IMR-90 (cell line): ENCODE measurements at regions not wholly inside any gene's neighbourhood (a gene's known extent, or its start where the extent isn't known, plus 50 kb on each side); places are given as distances from the start of the nearest gene placed in this dataset.

ENCODE experiments used
- ATAC-seq: fragments of 200-7000 bp; cut with Tn5 transposase; 2 replicates; pipeline ENCODE4 v1.9.1; 2020; ENCODE audit warnings: low read depth, mild to moderate bottlenecking, moderate library complexity
- BruUV-seq: library from RNA; stranded (reverse); fragments of 400-500 nt; replicated peaks from 2 replicates; lab custom pipeline; 2021; lab: Mats Ljungman, UMichigan
- CTCF ChIA-PET: fragments of 300-600 bp; formaldehyde crosslinking; extraction: SDS; loops from one replicate; lab custom pipeline; 2021; ENCODE audit warnings: antibody characterized with exemption; lab: Yijun Ruan, JAX
- POLR2A ChIA-PET: fragments of 300-600 bp; sonication (Branson Sonifier 250); formaldehyde crosslinking; loops from one replicate; lab custom pipeline; 2022; ENCODE audit warnings: antibody characterized with exemption; ENCODE audit not compliant: unreplicated experiment; lab: Charles Lee
- DNase-seq: peaks from one replicate; pipeline ENCODE4 v3.0.0; 2013
- H2AFZ ChIP-seq: replicated peaks from 2 replicates; pipeline ENCODE3; 2013; ENCODE audit warnings: low read length, mild to moderate bottlenecking; ENCODE audit not compliant: poor library complexity
- H2AK5ac ChIP-seq: 2 replicates; pipeline ENCODE4 v1.6.1; 2013; ENCODE audit warnings: low read depth, low read length, inconsistent platforms
- H2AK9ac ChIP-seq: replicated peaks from 2 replicates; pipeline ENCODE3; 2013; ENCODE audit warnings: mild to moderate bottlenecking, low read depth, low read length, moderate library complexity; ENCODE audit not compliant: poor library complexity
- H2BK120ac ChIP-seq: 2 replicates; pipeline ENCODE4 v1.6.1; 2013; ENCODE audit warnings: low read depth, low read length, inconsistent platforms
- H2BK15ac ChIP-seq: 3 replicates; pipeline ENCODE4 v1.6.1; 2013; ENCODE audit warnings: low read depth, low read length, inconsistent platforms
- H2BK20ac ChIP-seq: 2 replicates; pipeline ENCODE4 v1.6.1; 2013; ENCODE audit warnings: low read depth, mild to moderate bottlenecking, inconsistent platforms, low read length, moderate library complexity
- H2BK5ac ChIP-seq: 2 replicates; pipeline ENCODE4 v1.6.1; 2013; ENCODE audit warnings: mild to moderate bottlenecking, low read depth, low read length, inconsistent platforms; ENCODE audit not compliant: poor library complexity, severe bottlenecking
- H3K14ac ChIP-seq: replicated peaks from 2 replicates; pipeline ENCODE4 v1.6.1; 2013; ENCODE audit warnings: low read depth, low read length, inconsistent platforms
- H3K18ac ChIP-seq: 2 replicates; pipeline ENCODE4 v1.6.1; 2013; ENCODE audit warnings: low read depth, low read length, control low read depth
- H3K23ac ChIP-seq: 2 replicates; pipeline ENCODE4 v1.6.1; 2013; ENCODE audit warnings: low read depth, low read length, inconsistent platforms
- H3K27ac ChIP-seq: 2 replicates; pipeline ENCODE4 v1.5.1; 2013; ENCODE audit warnings: mild to moderate bottlenecking, control low read depth, low read length; ENCODE audit not compliant: insufficient read depth
- H3K27me3 ChIP-seq: 2 replicates; pipeline ENCODE4 v1.6.1; 2013; ENCODE audit warnings: low read length; ENCODE audit not compliant: control insufficient read depth, insufficient read depth
- H3K36me3 ChIP-seq: 2 replicates; pipeline ENCODE4 v1.6.1; 2013; ENCODE audit warnings: low read length, mixed read lengths; ENCODE audit not compliant: control insufficient read depth, insufficient read depth
- H3K4ac ChIP-seq: 2 replicates; pipeline ENCODE4 v1.6.1; 2013; ENCODE audit warnings: low read depth, low read length, inconsistent platforms
- H3K4me1 ChIP-seq: 2 replicates; pipeline ENCODE4 v1.6.1; 2013; ENCODE audit warnings: low read length, mixed read lengths; ENCODE audit not compliant: control insufficient read depth, insufficient read depth
- H3K4me2 ChIP-seq: 2 replicates; pipeline ENCODE4 v1.6.1; 2013; ENCODE audit warnings: low read depth, mild to moderate bottlenecking, control low read depth, low read length, moderate library complexity
- H3K4me3 ChIP-seq: 2 replicates; pipeline ENCODE4 v1.5.1; 2013; ENCODE audit warnings: low read depth, mild to moderate bottlenecking, control low read depth, low read length, moderate library complexity; ENCODE audit not compliant: insufficient read depth
- H3K56ac ChIP-seq: 2 replicates; pipeline ENCODE4 v1.6.1; 2013; ENCODE audit warnings: low read length, inconsistent platforms; ENCODE audit not compliant: insufficient read depth; ENCODE audit errors: extremely low read depth
- H3K79me1 ChIP-seq, 2 experiments: 2 replicates each; pipeline ENCODE4 v1.6.1; 2013; ENCODE audit warnings: low read length in 2 of 2, inconsistent platforms in 1 of 2, low read depth in 1 of 2
- H3K9ac ChIP-seq: 2 replicates; pipeline ENCODE4 v1.6.1; 2013; ENCODE audit warnings: low read depth, low read length, control low read depth
- H3K9me1 ChIP-seq: 2 replicates; pipeline ENCODE4 v1.6.1; 2013; ENCODE audit warnings: low read length, inconsistent platforms; ENCODE audit not compliant: insufficient read depth
- H3K9me3 ChIP-seq: 2 replicates; pipeline ENCODE4 v1.6.1; 2013; ENCODE audit warnings: low read length; ENCODE audit not compliant: control insufficient read depth, insufficient read depth
- H4K20me1 ChIP-seq: 2 replicates; pipeline ENCODE4 v1.6.1; 2013; ENCODE audit warnings: low read length, inconsistent platforms; ENCODE audit not compliant: insufficient read depth
- H4K5ac ChIP-seq: 2 replicates; pipeline ENCODE4 v1.6.1; 2013; ENCODE audit warnings: mild to moderate bottlenecking, low read depth, low read length, control low read depth
- H4K8ac ChIP-seq, 2 experiments: 2 replicates each; pipeline ENCODE4 v1.6.1; 2013; ENCODE audit warnings: low read depth in 2 of 2, low read length in 2 of 2, control low read depth in 1 of 2, inconsistent platforms in 1 of 2
- H4K91ac ChIP-seq: 2 replicates; pipeline ENCODE4 v1.6.1; 2013; ENCODE audit warnings: low read depth, low read length, inconsistent platforms; ENCODE audit not compliant: insufficient read depth
- BHLHE40 ChIP-seq: fragments of 150-350 bp; IDR thresholded peaks from 2 replicates; pipeline ENCODE4 v1.6.1; 2016; ENCODE audit warnings: mild to moderate bottlenecking, low read depth, low read length
- CEBPB ChIP-seq: IDR thresholded peaks from 2 replicates; pipeline ENCODE4 v1.6.1; 2012; ENCODE audit warnings: low read depth, low read length, improper control_type of control experiment
- CHD1 ChIP-seq: IDR thresholded peaks from 2 replicates; pipeline ENCODE4 v1.6.1; 2012; ENCODE audit warnings: low read depth, low read length, improper control_type of control experiment
- CTCF ChIP-seq: conservative IDR thresholded peaks from 2 replicates; pipeline ENCODE4 v1.5.1; 2012; ENCODE audit warnings: mild to moderate bottlenecking, low read depth, low read length, improper control_type of control experiment
- ELK1 ChIP-seq: fragments of 150-350 bp; IDR thresholded peaks from 2 replicates; pipeline ENCODE4 v1.6.1; 2016; ENCODE audit warnings: low read depth, mild to moderate bottlenecking, low read length, moderate library complexity, borderline replicate concordance
- FOS ChIP-seq: fragments of 150-350 bp; IDR thresholded peaks from 2 replicates; pipeline ENCODE4 v1.6.1; 2016; ENCODE audit warnings: low read depth, low read length
- MAFK ChIP-seq: IDR thresholded peaks from 2 replicates; pipeline ENCODE4 v1.6.1; 2012; ENCODE audit warnings: low read depth, low read length, improper control_type of control experiment
- MAZ ChIP-seq: IDR thresholded peaks from 2 replicates; pipeline ENCODE4 v1.6.1; 2012; ENCODE audit warnings: low read depth, mild to moderate bottlenecking, low read length, improper control_type of control experiment, moderate library complexity, borderline replicate concordance
- MXI1 ChIP-seq: IDR thresholded peaks from 2 replicates; pipeline ENCODE4 v1.6.1; 2012; ENCODE audit warnings: low read depth, mild to moderate bottlenecking, low read length, moderate library complexity, borderline replicate concordance
- NFE2L2 ChIP-seq: fragments of 150-350 bp; IDR thresholded peaks from 2 replicates; pipeline ENCODE4 v1.6.1; 2016; ENCODE audit warnings: low read depth, mild to moderate bottlenecking, low read length
- POLR2A ChIP-seq: IDR thresholded peaks from 2 replicates; pipeline ENCODE4 v1.6.1; 2012; ENCODE audit warnings: mild to moderate bottlenecking, low read depth, low read length
- RAD21 ChIP-seq: IDR thresholded peaks from 2 replicates; pipeline ENCODE4 v1.6.1; 2012; ENCODE audit warnings: low read length, improper control_type of control experiment
- RCOR1 ChIP-seq: IDR thresholded peaks from 2 replicates; pipeline ENCODE4 v1.6.1; 2012; ENCODE audit warnings: mild to moderate bottlenecking, low read length, improper control_type of control experiment; ENCODE audit not compliant: insufficient replicate concordance
- RFX5 ChIP-seq: IDR thresholded peaks from 2 replicates; pipeline ENCODE4 v1.8.0; 2012; ENCODE audit warnings: low read depth, mild to moderate bottlenecking, low read length, moderate library complexity
- SMC3 ChIP-seq: fragments of 150-350 bp; IDR thresholded peaks from 2 replicates; pipeline ENCODE4 v1.6.1; 2016; ENCODE audit warnings: low read depth, mild to moderate bottlenecking, antibody characterized with exemption, low read length, moderate library complexity
- USF2 ChIP-seq: fragments of 150-350 bp; IDR thresholded peaks from 2 replicates; pipeline ENCODE4 v1.6.1; 2017; ENCODE audit warnings: mild to moderate bottlenecking, antibody characterized with exemption, low read length, low read depth
- WGBS, 2 experiments: methylation state at CpG; one replicate each; pipeline versions ENCODE4 v1.1.5 to v1.1.7; 2013; ENCODE audit warnings: missing lambda C conversion rate in 2 of 2; ENCODE audit not compliant: insufficient read length in 1 of 2; ENCODE audit errors: extremely low coverage in 2 of 2; 5-methylcytosine and 5-hydroxymethylcytosine counted together
- dilution Hi-C: fragments of 300-500 bp; cut with HindIII; formaldehyde crosslinking; loops from one replicate; pipeline ENCODE4 v1.14.3; 2018; ENCODE audit warnings: low sequenced_read_pairs; ENCODE audit not compliant: unreplicated experiment
- in situ Hi-C: fragments of 300-500 bp; cut with MboI; formaldehyde crosslinking; loops from 3 replicates; pipeline ENCODE4 v1.14.3; 2019; ENCODE audit warnings: low sequenced_read_pairs, inconsistent platforms, mixed read lengths
- intact Hi-C: fragments of 100-400 bp; cut with micrococcal nuclease; formaldehyde crosslinking; loops from 2 replicates; pipeline ENCODE4 v1.10.0; 2022

- Histone ChIP-seq H3K9me1 (no peaks in the 10 kb centered on the region), H2BK20ac (no peak overlapping the region), H2AK5ac (no peak overlapping the region), H2BK120ac (no peak overlapping the region), H3K18ac (no peak overlapping the region), H2BK15ac (no peak overlapping the region), H3K4me2 (no peak overlapping the region), H3K36me3 (no peaks in the 10 kb centered on the region), H4K20me1 (no peaks in the 10 kb centered on the region), H3K4ac (no peak overlapping the region), H2AFZ (no peak overlapping the region), H3K14ac (no peak overlapping the region), H3K79me1 (no peaks in the 10 kb centered on the region), H3K9ac (no peak overlapping the region), H3K27ac (no peak overlapping the region), H4K91ac (no peak overlapping the region), H3K56ac (no peak overlapping the region), H2AK9ac (no peak overlapping the region), H3K23ac (no peak overlapping the region), H3K4me1 (no peaks in the 10 kb centered on the region), H4K5ac (no peak overlapping the region), H3K9me3 (no peaks in the 10 kb centered on the region), H3K4me3 (no peak overlapping the region), H4K8ac (no peak overlapping the region), H3K27me3 (no peaks in the 10 kb centered on the region), H2BK5ac (no peak overlapping the region)
- TF ChIP-seq FOS (no peak), MAZ (no peak), SMC3 (no peak), POLR2A (no peak), MXI1 (no peak), USF2 (no peak), CEBPB (no peak), RFX5 (no peak), MAFK (no peak), RAD21 (no peak), CHD1 (no peak), ELK1 (no peak), CTCF (no peak), NFE2L2 (no peak; the same call in 1 of the 2 replicates), RCOR1 (no peak), BHLHE40 (no peak)
- WGBS, 2 experiments = no CpG with 5 or more reads among the region's 1 CpG
- DNase-seq = no peak
- BruUV-seq = no TSS peak
- ATAC-seq = no peak
- dilution Hi-C loops = no loop called here
- POLR2A ChIA-PET = no interaction called here
- in situ Hi-C loops = no loop called here
- CTCF ChIA-PET = no interaction called here
- intact Hi-C loops = no loop called here
Observed at GRCh38 chr2:209029249-209029648, 394.6 kb upstream of the MAP2 start.
